ENCODE measurements at regions not wholly inside any gene's neighbourhood (a gene's known extent, or its start where the extent isn't known, plus 50 kb on each side); places are given as distances from the start of the nearest gene placed in this dataset.

- Histone ChIP-seq H3K27ac (ENCODE audit: low read depth, low read length) (no peak overlapping the region), H4K20me1 (ENCODE audit: insufficient read depth, low read length) (no peaks in the 10 kb centered on the region), H3K9me3 (ENCODE audit: insufficient read depth, low read depth, low read length) (no peaks in the 10 kb centered on the region), H3K36me3 (ENCODE audit: insufficient read depth, low read length) (no peaks in the 10 kb centered on the region), H3K9ac (ENCODE audit: low read length) (no peak overlapping the region), H3K79me2 (ENCODE audit: insufficient read depth, low read length) (no peaks in the 10 kb centered on the region), H3K27me3 (ENCODE audit: insufficient read depth, low read length) (no peaks in the 10 kb centered on the region), H3K4me1 (ENCODE audit: insufficient read depth, low read length) (no peaks in the 10 kb centered on the region), H3K4me3 (ENCODE audit: insufficient read depth, low read depth, low read length) (no peak overlapping the region), H2AFZ (ENCODE audit: low read depth, low read length) (no peak overlapping the region), H3K4me2 (ENCODE audit: low read length) (no peak overlapping the region)
- DNase-seq (ENCODE audit: low read depth) = no peak
- H3K27me3 Mint-ChIP-seq (ENCODE audit: low read depth, unreplicated experiment) = peaks cover 1% of the 10 kb centered on the region
- no peak overlapping the region for H3K4me3 Mint-ChIP-seq (ENCODE audit: unreplicated experiment)
- H3K36me3 Mint-ChIP-seq (ENCODE audit: low read depth, unreplicated experiment) = no peaks in the 10 kb centered on the region
- FAIRE-seq = no peak
- no peak overlapping the region for H3K27ac Mint-ChIP-seq (ENCODE audit: unreplicated experiment)
- no peaks in the 10 kb centered on the region for H3K9me3 Mint-ChIP-seq (ENCODE audit: unreplicated experiment)
- H3K4me1 Mint-ChIP-seq (ENCODE audit: low read depth, unreplicated experiment) = no peaks in the 10 kb centered on the region
- TF ChIP-seq CTCF (IDR thresholded peaks at IDR 0.05; ENCODE audit: insufficient read depth, low read depth, low read length) (no peak), EZH2 (IDR thresholded peaks at IDR 0.05; ENCODE audit: insufficient read depth, low read length) (no peak)
These were observed 69.1 kb upstream of the CFAP20DC start for GRCh38 chr3:59118928-59119327.

DNA sequence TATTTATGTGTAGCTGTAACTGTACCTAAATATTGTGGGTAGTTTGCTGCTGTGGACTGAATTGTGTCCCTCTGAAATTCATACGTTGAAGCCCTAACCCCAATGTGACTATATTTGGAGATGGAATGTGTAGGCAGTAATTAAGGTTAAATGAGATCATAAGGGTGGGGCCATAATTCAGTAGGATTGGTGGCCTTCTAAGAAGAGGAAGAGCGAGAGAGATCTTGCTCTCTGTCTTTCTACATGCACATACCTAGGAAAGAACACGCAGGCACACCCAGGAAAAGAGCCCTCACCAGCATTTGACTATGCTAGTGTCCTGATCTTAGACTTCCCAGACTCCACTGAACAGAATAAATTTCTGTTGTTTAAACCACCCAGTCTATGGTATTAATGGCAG is 67.6 kb upstream of the CFAP20DC start:
- Mint-ChIP-seq H3K9me3 (ENCODE audit: unreplicated experiment) (no peaks in the 10 kb centered on the region), H3K4me1 (ENCODE audit: low read depth, unreplicated experiment) (no peaks in the 10 kb centered on the region), H3K27me3 (ENCODE audit: low read depth, unreplicated experiment) (peaks cover 1% of the 10 kb centered on the region), H3K27ac (ENCODE audit: unreplicated experiment) (no peak overlapping the region), H3K36me3 (ENCODE audit: low read depth, unreplicated experiment) (no peaks in the 10 kb centered on the region), H3K4me3 (ENCODE audit: unreplicated experiment) (no peak overlapping the region)
- Histone ChIP-seq H3K4me1 (ENCODE audit: insufficient read depth, low read length) (no peaks in the 10 kb centered on the region), H3K9me3 (ENCODE audit: insufficient read depth, low read depth, low read length) (no peaks in the 10 kb centered on the region), H3K27ac (ENCODE audit: low read depth, low read length) (no peak overlapping the region), H3K79me2 (ENCODE audit: insufficient read depth, low read length) (no peaks in the 10 kb centered on the region), H3K4me3 (ENCODE audit: insufficient read depth, low read depth, low read length) (no peak overlapping the region), H3K27me3 (ENCODE audit: insufficient read depth, low read length) (no peaks in the 10 kb centered on the region), H4K20me1 (ENCODE audit: insufficient read depth, low read length) (no peaks in the 10 kb centered on the region), H3K9ac (ENCODE audit: low read length) (no peak overlapping the region), H2AFZ (ENCODE audit: low read depth, low read length) (no peak overlapping the region), H3K36me3 (ENCODE audit: insufficient read depth, low read length) (no peaks in the 10 kb centered on the region), H3K4me2 (ENCODE audit: low read length) (no peak overlapping the region)
- FAIRE-seq (no peak), DNase-seq (ENCODE audit: low read depth) (no peak)
- TF ChIP-seq EZH2 (IDR thresholded peaks at IDR 0.05; ENCODE audit: insufficient read depth, low read length) (no peak), CTCF (IDR thresholded peaks at IDR 0.05; ENCODE audit: insufficient read depth, low read depth, low read length) (no peak)

- no peaks in the 10 kb centered on the region for H3K4me1 ChIP-seq (ENCODE audit: insufficient read depth, low read length)
- H3K36me3 ChIP-seq (ENCODE audit: insufficient read depth, low read length) = no peaks in the 10 kb centered on the region
- no peak overlapping the region for H3K4me3 ChIP-seq (ENCODE audit: insufficient read depth, low read depth, low read length)
- no peak for DNase-seq (ENCODE audit: low read depth)
- Mint-ChIP-seq H3K4me1 (ENCODE audit: low read depth, unreplicated experiment) (no peaks in the 10 kb centered on the region), H3K27me3 (ENCODE audit: low read depth, unreplicated experiment) (no peaks in the 10 kb centered on the region), H3K27ac (ENCODE audit: unreplicated experiment) (no peak overlapping the region), H3K36me3 (ENCODE audit: low read depth, unreplicated experiment) (no peaks in the 10 kb centered on the region), H3K4me3 (ENCODE audit: unreplicated experiment) (no peak overlapping the region), H3K9me3 (ENCODE audit: unreplicated experiment) (no peaks in the 10 kb centered on the region)
- no peak overlapping the region for H2AFZ ChIP-seq (ENCODE audit: low read depth, low read length)
- no peaks in the 10 kb centered on the region for H4K20me1 ChIP-seq (ENCODE audit: insufficient read depth, low read length)
- no peaks in the 10 kb centered on the region for H3K79me2 ChIP-seq (ENCODE audit: insufficient read depth, low read length)
- no peak overlapping the region for H3K27ac ChIP-seq (ENCODE audit: low read depth, low read length)
- no peaks in the 10 kb centered on the region for H3K9me3 ChIP-seq (ENCODE audit: insufficient read depth, low read depth, low read length)
- TF ChIP-seq CTCF (IDR thresholded peaks at IDR 0.05; ENCODE audit: insufficient read depth, low read depth, low read length) (no peak), EZH2 (IDR thresholded peaks at IDR 0.05; ENCODE audit: insufficient read depth, low read length) (no peak)
- peak overlapping the region; percentile 41 for H3K4me2 ChIP-seq (ENCODE audit: low read length)
- H3K27me3 ChIP-seq (ENCODE audit: insufficient read depth, low read length) = no peaks in the 10 kb centered on the region
- no peak overlapping the region for H3K9ac ChIP-seq (ENCODE audit: low read length)
- no peak for FAIRE-seq
These were observed 66.4 kb upstream of the CFAP20DC start for GRCh38 chr3:59116233-59116537.
